GM19452 (cell line): ENCODE measurements at regions not wholly inside any gene's neighbourhood (a gene's known extent, or its start where the extent isn't known, plus 50 kb on each side); places are given as distances from the start of the nearest gene placed in this dataset.

ENCODE experiments used
- ATAC-seq: cut with Tn5 transposase; IDR thresholded peaks from one replicate; pipeline ENCODE4 v1.9.1; 2021; ENCODE audit not compliant: unreplicated experiment

GRCh38 chr2:22282220-22282619 is 1102.8 kb upstream of the KLHL29 start:
- ATAC-seq = no peak

GRCh38 chr2:22282916-22283315 is 1102.1 kb upstream of the KLHL29 start:
- no peak for ATAC-seq

- no peak for ATAC-seq
Measured at GRCh38 chr2:22283436-22283835, 1101.5 kb upstream of the KLHL29 start.

DNA sequence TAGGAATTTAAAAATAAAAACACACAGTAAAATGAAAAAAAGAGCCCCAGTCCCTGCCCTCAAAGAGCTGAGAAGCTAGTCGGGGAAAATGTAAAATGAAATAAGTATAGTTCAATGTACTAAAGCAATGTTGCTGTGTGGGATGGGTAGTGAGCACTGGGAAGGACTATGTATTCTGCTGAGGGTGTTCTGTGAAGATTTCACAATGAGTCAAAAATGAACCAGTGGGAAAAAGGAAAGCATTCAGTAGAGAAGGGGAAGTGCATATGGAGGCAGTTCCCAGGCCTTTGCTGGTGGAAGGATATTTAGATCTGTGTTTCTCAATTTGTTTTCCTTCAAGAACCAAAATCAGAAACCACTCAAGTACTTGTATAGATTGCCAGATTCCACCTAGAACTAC is 1094.7 kb upstream of the KLHL29 start:
- ATAC-seq = no peak

DNA sequence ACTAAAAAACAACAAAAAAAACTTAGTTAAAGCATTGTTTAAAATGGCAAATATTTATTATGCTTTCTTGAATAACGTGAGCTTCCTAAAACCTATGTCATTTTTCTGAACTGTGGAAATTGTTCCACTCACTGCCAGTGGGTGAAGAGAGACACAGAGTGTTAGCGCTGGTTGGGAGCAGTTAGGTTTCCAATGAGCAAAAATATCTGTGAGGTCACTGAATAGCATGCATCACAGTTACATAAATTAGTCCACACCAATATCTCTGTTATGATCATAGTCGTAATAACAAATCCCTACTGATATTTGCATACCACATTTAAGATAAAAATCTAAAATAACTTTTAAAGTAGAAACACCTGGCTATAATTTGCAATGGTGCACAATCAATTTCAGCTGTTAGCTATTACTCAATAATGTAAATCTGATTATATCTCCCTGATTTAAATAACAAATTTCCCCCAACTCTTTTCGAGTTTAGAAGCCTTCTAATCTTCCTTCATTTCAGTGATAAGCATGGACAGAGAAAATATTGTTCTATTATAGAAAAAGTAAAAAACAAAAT is 1094.0 kb upstream of the KLHL29 start:
- no peak for ATAC-seq

DNA sequence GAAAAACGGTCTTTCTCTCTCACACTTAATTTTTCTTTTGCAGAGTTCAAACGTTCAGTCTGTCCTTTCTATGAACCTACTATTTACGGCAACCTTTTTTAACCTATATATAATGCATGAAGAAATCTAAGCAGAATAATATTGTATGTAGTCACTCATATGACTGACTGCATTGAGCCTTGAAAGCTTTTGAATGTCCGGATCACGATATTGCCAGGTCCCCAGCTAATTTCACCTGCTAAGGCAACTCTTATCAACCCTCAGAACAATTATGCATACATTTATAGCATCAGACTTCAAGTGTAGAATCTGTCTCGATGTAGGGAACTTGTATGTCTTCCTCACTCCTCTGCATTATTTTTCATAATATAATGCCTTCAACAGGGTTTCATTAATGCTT is 1083.8 kb upstream of the KLHL29 start:
- ATAC-seq = no peak

- no peak for ATAC-seq
Measured at GRCh38 chr2:22326250-22326649, 1058.7 kb upstream of the KLHL29 start.

- ATAC-seq = no peak
Measured at GRCh38 chr2:22329211-22330154, 1055.5 kb upstream of the KLHL29 start.

DNA sequence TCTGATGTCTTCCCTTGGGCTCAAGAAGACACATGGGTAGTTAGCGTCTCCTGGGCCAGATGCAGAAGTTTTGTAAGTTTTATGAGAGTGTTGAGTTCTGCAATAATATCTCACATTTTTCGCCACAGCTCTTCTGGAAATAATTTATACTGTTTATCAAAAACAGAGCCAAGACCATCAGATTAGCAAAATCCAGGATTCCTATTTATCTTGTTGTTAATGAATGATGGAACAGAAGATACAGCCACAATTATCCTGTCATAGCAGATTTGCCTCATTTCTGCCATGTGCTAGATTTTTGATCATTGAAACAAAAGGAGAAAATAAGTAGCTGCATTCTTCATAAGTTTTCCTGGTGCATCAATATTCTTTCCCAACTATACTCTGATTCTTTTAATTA is 1048.6 kb upstream of the KLHL29 start:
- ATAC-seq = no peak

DNA sequence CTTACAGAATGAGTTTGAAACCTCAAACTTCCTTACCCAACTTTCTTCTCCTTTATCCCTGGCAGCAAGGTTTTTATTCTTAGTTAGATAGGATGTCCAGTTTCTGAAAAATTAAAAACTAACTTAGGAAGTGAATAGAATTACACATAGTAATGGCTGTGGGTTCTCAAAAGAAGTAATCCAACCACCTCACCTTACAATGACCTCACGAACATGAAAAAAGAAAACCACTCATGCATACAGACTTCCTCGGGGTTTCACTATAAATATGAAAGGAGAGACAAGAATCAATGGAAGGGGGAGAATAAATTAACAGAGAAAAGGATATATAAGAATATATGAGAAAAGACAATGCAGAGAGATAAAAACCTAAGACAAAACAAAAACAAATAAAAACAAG is 1044.3 kb upstream of the KLHL29 start:
- no peak for ATAC-seq

GRCh38 chr2:22347306-22347705 is 1037.7 kb upstream of the KLHL29 start:
- ATAC-seq = no peak

- no peak for ATAC-seq
Measured at GRCh38 chr2:22350621-22351020, 1034.4 kb upstream of the KLHL29 start.

GRCh38 chr2:22355816-22356433 is 1029.1 kb upstream of the KLHL29 start:
- peak; percentile 79 for ATAC-seq

- ATAC-seq = no peak
Measured at GRCh38 chr2:22359071-22359672, 1025.8 kb upstream of the KLHL29 start.

GRCh38 chr2:22360735-22361374 is 1024.1 kb upstream of the KLHL29 start:
- no peak for ATAC-seq

- no peak for ATAC-seq
Measured at GRCh38 chr2:22361571-22361970, 1023.4 kb upstream of the KLHL29 start.

DNA sequence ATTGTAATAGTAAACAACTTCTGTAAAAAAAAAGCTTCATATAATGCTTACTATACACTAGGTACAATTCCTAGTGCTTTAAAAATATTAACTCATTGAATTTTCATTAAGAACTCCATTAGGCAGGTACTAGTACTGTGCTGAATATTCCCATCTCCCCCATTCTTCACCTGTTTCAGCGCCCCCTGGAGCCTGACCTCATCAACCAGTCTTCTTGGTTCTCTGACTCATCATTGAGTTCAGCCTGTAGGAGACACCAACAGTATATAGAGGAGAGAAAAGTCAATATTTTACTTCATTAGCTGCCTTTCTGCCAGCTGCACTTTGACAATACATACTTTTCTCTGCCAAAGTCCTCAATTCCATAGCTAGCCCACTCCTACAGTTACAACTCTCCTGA is 1009.9 kb upstream of the KLHL29 start:
- ATAC-seq = no peak

DNA sequence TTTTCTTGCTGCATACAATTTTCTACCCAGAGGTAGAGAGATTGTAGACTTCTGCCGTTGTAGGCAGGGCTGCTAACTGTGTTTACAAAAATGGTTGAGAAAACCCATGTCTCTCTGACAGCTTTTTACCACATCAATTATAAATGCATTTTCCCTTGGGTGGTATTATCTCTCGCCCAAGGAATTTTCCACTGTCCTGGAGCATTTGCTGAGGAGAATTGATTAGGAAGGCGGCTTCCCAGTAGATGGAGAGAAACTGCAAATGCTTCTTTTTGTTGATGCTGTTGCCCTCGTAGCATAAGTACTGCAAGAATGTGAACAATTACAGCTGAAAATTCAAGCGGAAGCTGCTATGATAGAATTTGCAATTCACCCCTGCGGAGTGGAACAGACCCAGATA is 1007.7 kb upstream of the KLHL29 start:
- no peak for ATAC-seq

GRCh38 chr2:22382479-22383169 is 1002.4 kb upstream of the KLHL29 start:
- ATAC-seq = no peak

- no peak for ATAC-seq
Measured at GRCh38 chr2:22397847-22398246, 987.1 kb upstream of the KLHL29 start.

- no peak for ATAC-seq
Measured at GRCh38 chr2:22403748-22404147, 981.2 kb upstream of the KLHL29 start.
